IPS DF 6.9 (cell line): ENCODE measurements at regions not wholly inside any gene's neighbourhood (a gene's known extent, or its start where the extent isn't known, plus 50 kb on each side); places are given as distances from the start of the nearest gene placed in this dataset.

Experiments used
- DNase-seq: peaks from one replicate; pipeline ENCODE4 v3.0.0-alpha.2; 2013; ENCODE audit warnings: low read depth, low spot score
- H3K27ac ChIP-seq: one replicate; pipeline ENCODE4 v1.5.1; 2013; ENCODE audit warnings: low read length, control low read depth
- H3K27me3 ChIP-seq: 2 replicates; pipeline ENCODE4 v1.6.1; 2013; ENCODE audit warnings: mild to moderate bottlenecking, low read length; ENCODE audit not compliant: control insufficient read depth, insufficient read depth
- H3K36me3 ChIP-seq: 2 replicates; pipeline ENCODE4 v1.6.1; 2013; ENCODE audit warnings: low read length; ENCODE audit not compliant: control insufficient read depth, insufficient read depth
- H3K4me1 ChIP-seq: 2 replicates; pipeline ENCODE4 v1.6.1; 2013; ENCODE audit warnings: low read length; ENCODE audit not compliant: control insufficient read depth, insufficient read depth
- H3K4me3 ChIP-seq: 2 replicates; pipeline ENCODE4 v1.5.1; 2013; ENCODE audit warnings: mild to moderate bottlenecking, low read length
- H3K9me3 ChIP-seq: 2 replicates; pipeline ENCODE4 v1.6.1; 2013; ENCODE audit warnings: low read length, inconsistent platforms; ENCODE audit not compliant: control insufficient read depth, insufficient read depth
- WGBS: extraction: QIAGEN DNeasy Blood & Tissue Kit; methylation state at CpG from one replicate; pipeline ENCODE4 v1.1.7; 2013; ENCODE audit warnings: mixed read lengths, missing lambda C conversion rate; ENCODE audit not compliant: insufficient read length, insufficient coverage; 5-methylcytosine and 5-hydroxymethylcytosine counted together

GRCh38 chr9:88713010-88713409 is 178.0 kb downstream of the NXNL2 start:
- Histone ChIP-seq H3K36me3 (no peaks in the 10 kb centered on the region), H3K27ac (no peak overlapping the region), H3K9me3 (no peaks in the 10 kb centered on the region), H3K27me3 (no peaks in the 10 kb centered on the region), H3K4me3 (no peak overlapping the region), H3K4me1 (no peaks in the 10 kb centered on the region)
- no peak for DNase-seq

- no peaks in the 10 kb centered on the region for H3K9me3 ChIP-seq
- 100% methylated on average over 1 of the region's 2 CpGs for WGBS
- H3K36me3 ChIP-seq, result no peaks in the 10 kb centered on the region
- H3K27ac ChIP-seq, result no peak overlapping the region
- no peaks in the 10 kb centered on the region for H3K27me3 ChIP-seq
- no peak overlapping the region for H3K4me3 ChIP-seq
- H3K4me1 ChIP-seq, result no peaks in the 10 kb centered on the region
- DNase-seq, result no peak
Measured at GRCh38 chr9:88716596-88717290, 181.8 kb downstream of the NXNL2 start.

- no peaks in the 10 kb centered on the region for H3K9me3 ChIP-seq
- H3K36me3 ChIP-seq, result no peaks in the 10 kb centered on the region
- WGBS, result no CpG with 5 or more reads among the region's 3 CpGs
- DNase-seq, result no peak
- H3K4me3 ChIP-seq, result no peak overlapping the region
- H3K4me1 ChIP-seq, result no peaks in the 10 kb centered on the region
- no peaks in the 10 kb centered on the region for H3K27me3 ChIP-seq
- H3K27ac ChIP-seq, result no peak overlapping the region
Measured at GRCh38 chr9:88721025-88721424, 186.0 kb downstream of the NXNL2 start.

- Histone ChIP-seq H3K27ac (no peak overlapping the region), H3K4me3 (no peak overlapping the region), H3K4me1 (no peaks in the 10 kb centered on the region), H3K9me3 (no peaks in the 10 kb centered on the region), H3K27me3 (no peaks in the 10 kb centered on the region), H3K36me3 (no peaks in the 10 kb centered on the region)
- DNase-seq, result no peak
- WGBS, result no CpG with 5 or more reads among the region's 1 CpG
Measured at GRCh38 chr9:88721495-88722279, 186.7 kb downstream of the NXNL2 start.

- no CpG with 5 or more reads among the region's 2 CpGs for WGBS
- Histone ChIP-seq H3K9me3 (no peaks in the 10 kb centered on the region), H3K27ac (no peak overlapping the region), H3K36me3 (no peaks in the 10 kb centered on the region), H3K4me1 (no peaks in the 10 kb centered on the region), H3K4me3 (no peak overlapping the region), H3K27me3 (no peaks in the 10 kb centered on the region)
- no peak for DNase-seq
Measured at GRCh38 chr9:88722753-88723152, 187.8 kb downstream of the NXNL2 start.

- H3K27me3 ChIP-seq, result no peaks in the 10 kb centered on the region
- no peak overlapping the region for H3K27ac ChIP-seq
- no peaks in the 10 kb centered on the region for H3K36me3 ChIP-seq
- H3K4me3 ChIP-seq, result no peak overlapping the region
- no peak for DNase-seq
- H3K4me1 ChIP-seq, result no peaks in the 10 kb centered on the region
- H3K9me3 ChIP-seq, result no peaks in the 10 kb centered on the region
Measured at GRCh38 chr9:88723751-88724150, 188.8 kb downstream of the NXNL2 start.

GRCh38 chr9:88724331-88724730 is 189.4 kb downstream of the NXNL2 start:
- Histone ChIP-seq H3K27ac (no peak overlapping the region), H3K4me3 (no peak overlapping the region), H3K27me3 (no peaks in the 10 kb centered on the region), H3K9me3 (no peaks in the 10 kb centered on the region), H3K36me3 (no peaks in the 10 kb centered on the region), H3K4me1 (no peaks in the 10 kb centered on the region)
- no peak for DNase-seq
- no CpG with 5 or more reads among the region's 5 CpGs for WGBS

- Histone ChIP-seq H3K27ac (no peak overlapping the region), H3K27me3 (no peaks in the 10 kb centered on the region), H3K4me1 (no peaks in the 10 kb centered on the region), H3K4me3 (no peak overlapping the region), H3K36me3 (no peaks in the 10 kb centered on the region), H3K9me3 (no peaks in the 10 kb centered on the region)
- no CpG with 5 or more reads among the region's 3 CpGs for WGBS
- DNase-seq, result no peak
Measured at GRCh38 chr9:88725300-88726019, 190.5 kb downstream of the NXNL2 start.

GRCh38 chr9:88726803-88727202 is 191.8 kb downstream of the NXNL2 start:
- no CpG with 5 or more reads among the region's 2 CpGs for WGBS
- no peak overlapping the region for H3K27ac ChIP-seq
- no peaks in the 10 kb centered on the region for H3K4me1 ChIP-seq
- DNase-seq, result no peak
- H3K9me3 ChIP-seq, result no peaks in the 10 kb centered on the region
- no peaks in the 10 kb centered on the region for H3K36me3 ChIP-seq
- H3K27me3 ChIP-seq, result no peaks in the 10 kb centered on the region
- H3K4me3 ChIP-seq, result no peak overlapping the region

- Histone ChIP-seq H3K36me3 (no peaks in the 10 kb centered on the region), H3K4me3 (no peak overlapping the region), H3K27me3 (no peaks in the 10 kb centered on the region), H3K9me3 (no peaks in the 10 kb centered on the region), H3K27ac (no peak overlapping the region), H3K4me1 (no peaks in the 10 kb centered on the region)
- no CpG with 5 or more reads among the region's 1 CpG for WGBS
- no peak for DNase-seq
Measured at GRCh38 chr9:88730780-88731179, 195.8 kb downstream of the NXNL2 start.
